GM23338 (cell line): ENCODE measurements at regions not wholly inside any gene's neighbourhood (a gene's known extent, or its start where the extent isn't known, plus 50 kb on each side); places are given as distances from the start of the nearest gene placed in this dataset.
A peak's percentile ranks its signal among the peaks of the same experiment; 100 is the strongest.

ENCODE experiments used
- ATAC-seq: fragments of 200-7000 bp; cut with Tn5 transposase; 3 replicates; pipeline ENCODE4 v1.9.1; 2020
- DNase-seq: peaks from one replicate; pipeline ENCODE4 v3.0.0-alpha.2; 2015; ENCODE audit warnings: low spot score
- H2AFZ ChIP-seq: fragments of 200-600 bp; sonication (generic); 2 replicates; pipeline ENCODE4 v1.8.0; 2016; ENCODE audit warnings: antibody characterized with exemption, mild to moderate bottlenecking, moderate library complexity
- H3F3A ChIP-seq: fragments of 200-600 bp; sonication (generic); replicated peaks from 2 replicates; pipeline ENCODE4 v1.8.0; 2017; ENCODE audit warnings: antibody characterized with exemption, mixed run types, low read depth
- H3K27ac ChIP-seq: fragments of 200-600 bp; sonication (generic); 2 replicates; pipeline ENCODE4 v1.6.1; 2016; ENCODE audit warnings: low read depth
- H3K27me3 ChIP-seq: fragments of 200-600 bp; sonication (generic); 2 replicates; pipeline ENCODE4 v1.8.0; 2016; ENCODE audit warnings: mild to moderate bottlenecking, mixed run types, moderate library complexity; ENCODE audit not compliant: insufficient read depth
- H3K36me3 ChIP-seq: fragments of 200-600 bp; sonication (generic); 2 replicates; pipeline ENCODE4 v1.8.0; 2016; ENCODE audit warnings: mild to moderate bottlenecking; ENCODE audit not compliant: insufficient read depth
- H3K4me1 ChIP-seq: fragments of 200-600 bp; sonication (generic); 2 replicates; pipeline ENCODE4 v1.8.0; 2016; ENCODE audit warnings: mild to moderate bottlenecking, moderate library complexity; ENCODE audit not compliant: insufficient read depth
- H3K4me2 ChIP-seq: fragments of 200-600 bp; sonication (generic); 2 replicates; pipeline ENCODE4 v1.7.1; 2017; ENCODE audit warnings: mixed run types
- H3K4me3 ChIP-seq: fragments of 200-600 bp; sonication (generic); 2 replicates; pipeline ENCODE4 v1.6.1; 2016; ENCODE audit warnings: mixed run types
- H3K79me2 ChIP-seq: fragments of 200-600 bp; sonication (generic); replicated peaks from 2 replicates; pipeline ENCODE4 v1.8.0; 2017; ENCODE audit warnings: mild to moderate bottlenecking; ENCODE audit not compliant: insufficient read depth
- H3K9me2 ChIP-seq: fragments of 200-600 bp; sonication (generic); 2 replicates; pipeline ENCODE4 v1.8.0; 2017; ENCODE audit not compliant: insufficient read depth
- H4K20me1 ChIP-seq: fragments of 200-600 bp; sonication (generic); replicated peaks from 2 replicates; pipeline ENCODE4 v1.8.0; 2017; ENCODE audit warnings: mild to moderate bottlenecking; ENCODE audit not compliant: insufficient read depth
- H3K27ac Mint-ChIP-seq: 2 replicates; pipeline ENCODE4 v1.8.0; 2020; ENCODE audit warnings: inconsistent platforms, mild to moderate bottlenecking, moderate library complexity, mixed read lengths
- H3K27me3 Mint-ChIP-seq: 3 replicates; pipeline ENCODE4 v1.8.0; 2022; ENCODE audit warnings: low read depth, mild to moderate bottlenecking, moderate library complexity, mixed read lengths, inconsistent platforms; ENCODE audit not compliant: insufficient read depth, poor library complexity
- H3K36me3 Mint-ChIP-seq: 3 replicates; pipeline ENCODE4 v1.8.0; 2021; ENCODE audit warnings: low read depth, mild to moderate bottlenecking, inconsistent platforms, moderate library complexity, mixed read lengths
- H3K4me1 Mint-ChIP-seq: 3 replicates; pipeline ENCODE4 v1.8.0; 2020; ENCODE audit warnings: mild to moderate bottlenecking, inconsistent platforms, mixed read lengths
- H3K4me3 Mint-ChIP-seq: 3 replicates; pipeline ENCODE4 v1.8.0; 2021; ENCODE audit warnings: moderate library complexity, mild to moderate bottlenecking, inconsistent platforms, mixed read lengths
- H3K9me3 Mint-ChIP-seq: 3 replicates; pipeline ENCODE4 v1.8.0; 2020; ENCODE audit warnings: moderate library complexity, mild to moderate bottlenecking, inconsistent platforms, mixed read lengths
- CREB1 ChIP-seq: fragments of 250-450 bp; sonication (Bioruptor Pico); IDR thresholded peaks from 2 replicates; pipeline ENCODE4 v1.5.0; 2020; ENCODE audit warnings: low read depth, mild to moderate bottlenecking, moderate library complexity
- ETS1 ChIP-seq: IDR thresholded peaks from 2 replicates; pipeline ENCODE4 v1.6.1; 2016; ENCODE audit warnings: antibody characterized with exemption
- EZH2 ChIP-seq: fragments of 200-600 bp; sonication (generic); IDR thresholded peaks from one replicate; pipeline ENCODE4 v1.8.0; 2017; ENCODE audit warnings: antibody characterized with exemption, mild to moderate bottlenecking, low read depth; ENCODE audit not compliant: unreplicated experiment
- JUNB ChIP-seq: IDR thresholded peaks from one replicate; pipeline ENCODE4 v1.6.1; 2016; ENCODE audit warnings: antibody characterized with exemption; ENCODE audit not compliant: unreplicated experiment
- NANOG ChIP-seq: IDR thresholded peaks from 2 replicates; pipeline ENCODE4 v1.6.1; 2016; ENCODE audit warnings: antibody characterized with exemption, borderline replicate concordance
- POLR2AphosphoS5 ChIP-seq: IDR thresholded peaks from 2 replicates; pipeline ENCODE4 v1.6.1; 2016; ENCODE audit warnings: antibody characterized with exemption, low read depth
- REST ChIP-seq: IDR thresholded peaks from one replicate; pipeline ENCODE4 v1.6.1; 2018; ENCODE audit warnings: antibody characterized with exemption; ENCODE audit not compliant: unreplicated experiment
- STAT1 ChIP-seq: IDR thresholded peaks from one replicate; pipeline ENCODE4 v1.6.1; 2016; ENCODE audit warnings: antibody characterized with exemption; ENCODE audit not compliant: unreplicated experiment
- ZNF114 ChIP-seq: fragments of 250-450 bp; sonication (Bioruptor Pico); IDR thresholded peaks from 2 replicates; pipeline ENCODE4 v1.5.0; 2020; ENCODE audit warnings: mild to moderate bottlenecking, moderate library complexity
- ZNF331 ChIP-seq: fragments of 250-450 bp; sonication (Bioruptor Pico); IDR thresholded peaks from 2 replicates; pipeline ENCODE4 v1.5.0; 2020; ENCODE audit warnings: low read depth, mild to moderate bottlenecking, moderate library complexity

- Histone ChIP-seq H4K20me1 (no peaks in the 10 kb centered on the region), H3K79me2 (no peaks in the 10 kb centered on the region), H3K4me2 (no peak overlapping the region), H3F3A (no peaks in the 10 kb centered on the region), H2AFZ (no peak overlapping the region), H3K9me2 (no peaks in the 10 kb centered on the region), H3K4me1 (no peaks in the 10 kb centered on the region), H3K36me3 (no peaks in the 10 kb centered on the region), H3K4me3 (no peak overlapping the region), H3K27ac (no peak overlapping the region), H3K27me3 (no peaks in the 10 kb centered on the region)
- Mint-ChIP-seq H3K27me3 (peaks cover 4% of the 10 kb centered on the region), H3K4me1 (peaks cover 5% of the 10 kb centered on the region), H3K27ac (no peak overlapping the region), H3K36me3 (no peaks in the 10 kb centered on the region), H3K9me3 (no peaks in the 10 kb centered on the region), H3K4me3 (no peak overlapping the region)
- ATAC-seq (no peak), DNase-seq (no peak)
- TF ChIP-seq EZH2 (no peak), STAT1 (no peak), ZNF331 (CRISPR knock-in tag) (no peak), JUNB (no peak), POLR2AphosphoS5 (no peak), CREB1 (CRISPR knock-in tag) (no peak), ZNF114 (CRISPR knock-in tag) (no peak), NANOG (no peak), REST (no peak), ETS1 (no peak)
Measured at GRCh38 chr10:61822781-61823230, 78.7 kb upstream of the ARID5B start.

GRCh38 chr10:61825001-61825400, 76.5 kb upstream of the ARID5B start:
- no peaks in the 10 kb centered on the region for H3K9me3 Mint-ChIP-seq
- Histone ChIP-seq H3F3A (no peaks in the 10 kb centered on the region), H3K27me3 (no peaks in the 10 kb centered on the region), H3K4me3 (no peak overlapping the region), H3K36me3 (no peaks in the 10 kb centered on the region), H3K79me2 (no peaks in the 10 kb centered on the region), H4K20me1 (no peaks in the 10 kb centered on the region), H2AFZ (no peak overlapping the region), H3K27ac (no peak overlapping the region), H3K9me2 (peaks cover 7% of the 10 kb centered on the region; the same call in 1 of the 2 replicates), H3K4me1 (no peaks in the 10 kb centered on the region), H3K4me2 (no peak overlapping the region)
- no peaks in the 10 kb centered on the region for H3K36me3 Mint-ChIP-seq
- no peak overlapping the region for H3K27ac Mint-ChIP-seq
- H3K27me3 Mint-ChIP-seq: peaks cover 4% of the 10 kb centered on the region
- DNase-seq (peak; percentile 14), ATAC-seq (no peak; the same call in 2 of the 3 replicates)
- peaks cover 5% of the 10 kb centered on the region for H3K4me1 Mint-ChIP-seq
- H3K4me3 Mint-ChIP-seq: no peak overlapping the region
- TF ChIP-seq JUNB: no peak
- no peak for TF ChIP-seq NANOG
- no peak for TF ChIP-seq ZNF114 (CRISPR knock-in tag)
- no peak for TF ChIP-seq REST
- TF ChIP-seq CREB1 (CRISPR knock-in tag): no peak
- no peak for TF ChIP-seq POLR2AphosphoS5
